HEK293 (cell line): ENCODE measurements at regions not wholly inside any gene's neighbourhood (a gene's known extent, or its start where the extent isn't known, plus 50 kb on each side); places are given as distances from the start of the nearest gene placed in this dataset.

ENCODE experiments used
- CTCF ChIA-PET: fragments of 350-600 bp; formaldehyde crosslinking; extraction: SDS; loops from one replicate; lab custom pipeline; 2021; ENCODE audit warnings: antibody characterized with exemption; lab: Yijun Ruan, JAX
- POLR2A ChIA-PET: fragments of 300-600 bp; formaldehyde crosslinking; extraction: SDS; loops from one replicate; lab custom pipeline; 2020; ENCODE audit warnings: antibody characterized with exemption, inconsistent platforms; lab: Yijun Ruan, JAX
- H3K27ac ChIP-seq: fragments of 200-500 bp; sonication (Bioruptor generic); 2 replicates; pipeline ENCODE4 v1.5.1; 2014; ENCODE audit warnings: low read depth, low read length, control low read depth, inconsistent platforms; ENCODE audit errors: extremely low read depth
- H3K36me3 ChIP-seq, 2 experiments: fragments of 200-500 bp in 1 of 2; sonication (Bioruptor generic) in 1 of 2; 1 replicate in 1 of 2; 2 replicates in 1 of 2; pipeline ENCODE4 v1.5.1; 2014 to 2017; ENCODE audit warnings: inconsistent platforms in 2 of 2, low read length in 2 of 2; ENCODE audit not compliant: control insufficient read depth in 2 of 2, insufficient read depth in 1 of 2
- H3K4me1 ChIP-seq: fragments of 200-500 bp; sonication (Bioruptor generic); 2 replicates; pipeline ENCODE4 v1.5.1; 2014; ENCODE audit warnings: mild to moderate bottlenecking, low read length, inconsistent platforms; ENCODE audit not compliant: control insufficient read depth, insufficient read depth
- H3K4me3 ChIP-seq: 2 replicates; pipeline ENCODE4 v1.5.1; 2011; ENCODE audit warnings: low read depth, mild to moderate bottlenecking, control low read depth, low read length, moderate library complexity
- H3K9me3 ChIP-seq: fragments of 200-500 bp; sonication (Bioruptor generic); 2 replicates; pipeline ENCODE4 v1.5.1; 2014; ENCODE audit warnings: low read depth, low read length, inconsistent platforms; ENCODE audit not compliant: control insufficient read depth, insufficient read depth
- GLI2 ChIP-seq: fragments of 450-650 bp; formaldehyde crosslinking; IDR thresholded peaks from 2 replicates; pipeline ENCODE4; 2017; ENCODE audit warnings: missing biosample characterization, missing genetic modification characterization, low read depth, borderline replicate concordance
- MYNN ChIP-seq: fragments of 450-650 bp; formaldehyde crosslinking; IDR thresholded peaks from 2 replicates; pipeline ENCODE4 v1.5.1; 2016; ENCODE audit warnings: missing biosample characterization, missing genetic modification characterization, borderline replicate concordance
- PRDM4 ChIP-seq: fragments of 450-650 bp; formaldehyde crosslinking; IDR thresholded peaks from 2 replicates; pipeline ENCODE4 v1.5.1; 2017; ENCODE audit warnings: missing biosample characterization, missing genetic modification characterization
- SP7 ChIP-seq: fragments of 450-650 bp; formaldehyde crosslinking; IDR thresholded peaks from 2 replicates; pipeline ENCODE4 v1.5.1; 2016; ENCODE audit warnings: missing biosample characterization, missing genetic modification characterization
- TRIM28 ChIP-seq: IDR thresholded peaks from 2 replicates; pipeline ENCODE4 v1.6.1; 2011; ENCODE audit warnings: low read length, control low read depth, borderline replicate concordance
- ZBTB21 ChIP-seq: fragments of 450-650 bp; formaldehyde crosslinking; IDR thresholded peaks from 2 replicates; pipeline ENCODE4 v1.5.1; 2017; ENCODE audit warnings: missing biosample characterization, missing genetic modification characterization
- ZEB2 ChIP-seq: fragments of 450-650 bp; formaldehyde crosslinking; IDR thresholded peaks from 2 replicates; pipeline ENCODE4 v1.5.1; 2016; ENCODE audit warnings: missing biosample characterization, missing genetic modification characterization
- ZFP3 ChIP-seq: fragments of 450-650 bp; formaldehyde crosslinking; IDR thresholded peaks from 2 replicates; pipeline ENCODE4 v1.5.1; 2016; ENCODE audit warnings: low read depth, missing biosample characterization, missing genetic modification characterization
- ZFP41 ChIP-seq: fragments of 450-650 bp; formaldehyde crosslinking; IDR thresholded peaks from 2 replicates; pipeline ENCODE4 v1.5.1; 2016; ENCODE audit warnings: missing biosample characterization, missing genetic modification characterization, borderline replicate concordance
- ZNF155 ChIP-seq: fragments of 450-650 bp; formaldehyde crosslinking; IDR thresholded peaks from 2 replicates; pipeline ENCODE4 v1.5.1; 2016; ENCODE audit warnings: missing biosample characterization, missing genetic modification characterization
- ZNF23 ChIP-seq: fragments of 450-650 bp; formaldehyde crosslinking; IDR thresholded peaks from 2 replicates; pipeline ENCODE4 v1.5.1; 2016; ENCODE audit warnings: missing biosample characterization, missing genetic modification characterization, borderline replicate concordance
- ZNF302 ChIP-seq: fragments of 450-650 bp; formaldehyde crosslinking; IDR thresholded peaks from 2 replicates; pipeline ENCODE4 v1.5.1; 2016; ENCODE audit warnings: missing biosample characterization, missing genetic modification characterization, low read depth
- ZNF311 ChIP-seq: fragments of 450-650 bp; formaldehyde crosslinking; IDR thresholded peaks from 2 replicates; pipeline ENCODE4 v1.5.1; 2017; ENCODE audit warnings: missing biosample characterization, missing genetic modification characterization, borderline replicate concordance
- ZNF391 ChIP-seq: fragments of 450-650 bp; formaldehyde crosslinking; IDR thresholded peaks from 2 replicates; pipeline ENCODE4 v1.5.1; 2016; ENCODE audit warnings: low read depth, missing biosample characterization, missing genetic modification characterization, borderline replicate concordance
- ZNF501 ChIP-seq: fragments of 450-650 bp; formaldehyde crosslinking; IDR thresholded peaks from 2 replicates; pipeline ENCODE4 v1.5.1; 2016; ENCODE audit warnings: missing biosample characterization, missing genetic modification characterization
- ZNF621 ChIP-seq: fragments of 450-650 bp; formaldehyde crosslinking; IDR thresholded peaks from 2 replicates; pipeline ENCODE4 v1.5.1; 2017; ENCODE audit warnings: missing biosample characterization, missing genetic modification characterization
- ZNF660 ChIP-seq: fragments of 450-650 bp; IDR thresholded peaks from 2 replicates; pipeline ENCODE4 v1.5.1; 2018; ENCODE audit warnings: missing biosample characterization, mild to moderate bottlenecking, missing genetic modification characterization
- ZNF677 ChIP-seq: fragments of 450-650 bp; IDR thresholded peaks from 2 replicates; pipeline ENCODE4 v1.5.0; 2018; ENCODE audit warnings: missing biosample characterization, mild to moderate bottlenecking, missing genetic modification characterization, moderate library complexity
- ZSCAN16 ChIP-seq: fragments of 450-650 bp; formaldehyde crosslinking; IDR thresholded peaks from 2 replicates; pipeline ENCODE4 v1.5.1; 2016; ENCODE audit warnings: missing biosample characterization, missing genetic modification characterization
- TF ChIP-seq, protein P1 (sequence below): fragments of 450-650 bp; formaldehyde crosslinking; IDR thresholded peaks from 2 replicates; pipeline ENCODE4 v1.5.1; 2017; ENCODE audit warnings: missing biosample characterization, mild to moderate bottlenecking, missing genetic modification characterization, moderate library complexity
- TF ChIP-seq, protein P2 (sequence below): fragments of 450-650 bp; formaldehyde crosslinking; IDR thresholded peaks from 2 replicates; pipeline ENCODE4 v1.5.1; 2016; ENCODE audit warnings: missing biosample characterization, missing genetic modification characterization
- TF ChIP-seq, protein P3 (sequence below): fragments of 450-650 bp; formaldehyde crosslinking; IDR thresholded peaks from 2 replicates; pipeline ENCODE4 v1.5.1; 2017; ENCODE audit warnings: missing biosample characterization, missing genetic modification characterization
- TF ChIP-seq, protein P4 (sequence below): fragments of 450-650 bp; formaldehyde crosslinking; IDR thresholded peaks from 2 replicates; pipeline ENCODE4 v1.5.0; 2017; ENCODE audit warnings: missing biosample characterization, missing genetic modification characterization, borderline replicate concordance

DNA sequence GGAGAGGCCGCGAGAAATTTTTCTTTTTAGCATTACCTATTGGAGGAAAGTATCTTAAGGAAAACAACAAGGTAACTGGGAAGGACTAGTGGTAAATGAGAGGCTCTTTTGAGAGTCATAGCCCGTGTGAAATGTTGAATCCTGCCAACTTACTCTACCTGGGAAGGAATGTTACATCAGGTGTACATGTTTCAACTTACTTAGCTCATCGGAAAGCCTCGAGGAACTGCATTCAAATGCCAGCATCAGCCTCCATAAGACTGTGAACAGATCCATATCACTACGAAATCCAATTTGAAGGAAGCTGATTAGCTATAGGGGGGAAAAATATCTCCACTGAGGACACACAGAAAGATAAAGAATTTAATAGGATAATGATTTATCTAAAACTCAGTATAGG lies 72.3 kb upstream of the PDZRN3 start (continued):
- TF ChIP-seq ZNF391, result no peak
- no peak for TF ChIP-seq ZNF23 (tag by site-specific recombination)
- TF ChIP-seq ZEB2 (tag by site-specific recombination), result no peak
- no peak for TF ChIP-seq ZNF311
- TF ChIP-seq, protein P1, sequence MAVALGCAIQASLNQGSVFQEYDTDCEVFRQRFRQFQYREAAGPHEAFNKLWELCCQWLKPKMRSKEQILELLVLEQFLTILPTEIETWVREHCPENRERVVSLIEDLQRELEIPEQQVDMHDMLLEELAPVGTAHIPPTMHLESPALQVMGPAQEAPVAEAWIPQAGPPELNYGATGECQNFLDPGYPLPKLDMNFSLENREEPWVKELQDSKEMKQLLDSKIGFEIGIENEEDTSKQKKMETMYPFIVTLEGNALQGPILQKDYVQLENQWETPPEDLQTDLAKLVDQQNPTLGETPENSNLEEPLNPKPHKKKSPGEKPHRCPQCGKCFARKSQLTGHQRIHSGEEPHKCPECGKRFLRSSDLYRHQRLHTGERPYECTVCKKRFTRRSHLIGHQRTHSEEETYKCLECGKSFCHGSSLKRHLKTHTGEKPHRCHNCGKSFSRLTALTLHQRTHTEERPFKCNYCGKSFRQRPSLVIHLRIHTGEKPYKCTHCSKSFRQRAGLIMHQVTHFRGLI (tag by site-specific recombination), result no peak
- no peak for TF ChIP-seq ZFP41 (tag by site-specific recombination)
- no peak for TF ChIP-seq ZNF660

DNA sequence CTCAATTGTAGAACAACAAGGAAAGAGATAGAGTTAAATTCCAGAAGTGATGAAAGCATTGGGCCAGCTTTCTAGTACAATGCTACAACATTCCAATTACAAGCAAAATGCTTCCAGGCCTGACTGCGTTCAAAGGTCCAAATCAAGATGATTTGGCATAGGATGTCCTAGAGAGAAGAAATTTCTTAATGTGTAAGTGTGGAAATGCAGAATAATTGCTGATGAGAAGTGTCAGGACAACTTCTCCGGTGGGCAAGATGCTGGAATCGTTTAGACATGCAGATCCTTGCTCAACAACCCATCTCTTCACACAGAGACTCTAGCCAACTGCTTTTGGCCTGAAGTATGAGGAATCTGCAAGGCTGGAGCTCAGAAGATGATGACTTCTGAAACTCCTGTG lies 71.1 kb upstream of the PDZRN3 start:
- Histone ChIP-seq H3K4me1 (no peaks in the 10 kb centered on the region), H3K9me3 (no peaks in the 10 kb centered on the region; the same call in 1 of the 2 replicates), H3K4me3 (no peak overlapping the region), H3K36me3 (no peaks in the 10 kb centered on the region), H3K27ac (no peak overlapping the region)
- POLR2A ChIA-PET, result no interaction called here
- no peak for TF ChIP-seq ZFP3 (tag by site-specific recombination)
- no peak for TF ChIP-seq ZSCAN16 (tag by site-specific recombination)
- TF ChIP-seq GLI2, result no peak
- no peak for TF ChIP-seq SP7 (tag by site-specific recombination)
- TF ChIP-seq, protein P2, sequence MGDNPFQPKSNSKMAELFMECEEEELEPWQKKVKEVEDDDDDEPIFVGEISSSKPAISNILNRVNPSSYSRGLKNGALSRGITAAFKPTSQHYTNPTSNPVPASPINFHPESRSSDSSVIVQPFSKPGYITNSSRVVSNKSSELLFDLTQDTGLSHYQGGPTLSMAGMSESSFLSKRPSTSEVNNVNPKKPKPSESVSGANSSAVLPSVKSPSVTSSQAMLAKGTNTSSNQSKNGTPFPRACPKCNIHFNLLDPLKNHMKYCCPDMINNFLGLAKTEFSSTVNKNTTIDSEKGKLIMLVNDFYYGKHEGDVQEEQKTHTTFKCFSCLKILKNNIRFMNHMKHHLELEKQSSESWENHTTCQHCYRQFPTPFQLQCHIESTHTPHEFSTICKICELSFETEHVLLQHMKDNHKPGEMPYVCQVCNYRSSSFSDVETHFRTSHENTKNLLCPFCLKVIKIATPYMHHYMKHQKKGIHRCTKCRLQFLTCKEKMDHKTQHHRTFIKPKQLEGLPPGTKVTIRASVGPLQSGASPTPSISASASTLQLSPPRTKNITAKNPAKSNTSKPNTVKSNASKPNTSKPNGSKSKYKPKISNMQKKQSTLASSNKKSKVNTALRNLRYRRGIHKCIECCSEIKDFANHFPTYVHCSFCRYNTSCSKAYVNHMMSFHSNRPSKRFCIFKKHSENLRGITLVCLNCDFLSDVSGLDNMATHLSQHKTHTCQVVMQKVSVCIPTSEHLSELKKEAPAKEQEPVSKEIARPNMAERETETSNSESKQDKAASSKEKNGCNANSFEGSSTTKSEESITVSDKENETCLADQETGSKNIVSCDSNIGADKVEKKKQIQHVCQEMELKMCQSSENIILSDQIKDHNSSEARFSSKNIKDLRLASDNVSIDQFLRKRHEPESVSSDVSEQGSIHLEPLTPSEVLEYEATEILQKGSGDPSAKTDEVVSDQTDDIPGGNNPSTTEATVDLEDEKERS, result no peak
- TF ChIP-seq, protein P3, sequence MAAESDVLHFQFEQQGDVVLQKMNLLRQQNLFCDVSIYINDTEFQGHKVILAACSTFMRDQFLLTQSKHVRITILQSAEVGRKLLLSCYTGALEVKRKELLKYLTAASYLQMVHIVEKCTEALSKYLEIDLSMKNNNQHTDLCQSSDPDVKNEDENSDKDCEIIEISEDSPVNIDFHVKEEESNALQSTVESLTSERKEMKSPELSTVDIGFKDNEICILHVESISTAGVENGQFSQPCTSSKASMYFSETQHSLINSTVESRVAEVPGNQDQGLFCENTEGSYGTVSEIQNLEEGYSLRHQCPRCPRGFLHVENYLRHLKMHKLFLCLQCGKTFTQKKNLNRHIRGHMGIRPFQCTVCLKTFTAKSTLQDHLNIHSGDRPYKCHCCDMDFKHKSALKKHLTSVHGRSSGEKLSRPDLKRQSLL (tag by site-specific recombination), result no peak
- no peak for TF ChIP-seq ZNF501
- no peak for TF ChIP-seq TRIM28
- CTCF ChIA-PET, result no interaction called here

DNA sequence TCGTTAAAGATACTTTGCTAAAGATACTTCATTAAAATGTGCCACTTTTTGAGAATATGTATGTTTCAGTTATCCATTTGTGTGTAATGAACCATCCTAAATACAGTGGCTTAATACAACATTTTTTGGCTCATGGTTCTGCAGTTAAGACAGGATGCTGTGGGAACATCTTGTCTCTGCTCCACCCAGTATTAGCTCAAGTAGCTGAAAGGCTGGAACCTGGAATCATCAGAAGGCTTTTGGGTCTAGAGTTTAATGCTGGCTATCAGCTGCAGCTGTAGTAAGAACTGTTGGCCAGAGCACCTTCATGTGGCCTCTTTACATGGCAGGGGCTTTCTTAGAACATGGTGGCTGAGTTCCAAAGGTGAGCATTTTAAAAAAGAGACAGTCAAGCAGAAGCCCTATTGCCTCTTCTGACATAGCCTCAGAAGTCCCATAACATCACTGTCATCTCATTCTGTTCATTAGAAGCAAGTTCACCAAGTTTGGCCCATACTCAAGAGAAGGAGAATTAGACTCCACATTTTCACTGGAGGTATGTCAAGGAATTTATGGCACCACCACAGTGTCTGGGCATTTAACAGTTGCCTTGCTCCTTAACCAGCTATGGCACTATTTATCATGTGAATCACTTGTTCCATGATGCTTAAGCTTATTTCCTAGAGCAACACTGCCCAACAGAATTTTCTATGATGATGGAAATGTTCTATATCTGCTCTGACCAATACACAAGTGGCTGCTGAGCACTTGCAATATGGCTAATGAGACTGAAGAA lies 70.4 kb upstream of the PDZRN3 start:
- Histone ChIP-seq H3K36me3 (no peaks in the 10 kb centered on the region), H3K27ac (no peak overlapping the region), H3K4me3 (no peak overlapping the region), H3K9me3 (no peaks in the 10 kb centered on the region; the same call in 1 of the 2 replicates), H3K4me1 (no peaks in the 10 kb centered on the region)
- ChIA-PET POLR2A (no interaction called here), CTCF (no interaction called here)
- TF ChIP-seq ZNF677 (tag by site-specific recombination) (no peak), ZNF155 (tag by site-specific recombination) (no peak), ZNF621 (tag by site-specific recombination) (no peak), ZBTB21 (no peak), PRDM4 (tag by site-specific recombination) (no peak), MYNN (no peak), ZNF302 (tag by site-specific recombination) (no peak)
- TF ChIP-seq, protein P4, sequence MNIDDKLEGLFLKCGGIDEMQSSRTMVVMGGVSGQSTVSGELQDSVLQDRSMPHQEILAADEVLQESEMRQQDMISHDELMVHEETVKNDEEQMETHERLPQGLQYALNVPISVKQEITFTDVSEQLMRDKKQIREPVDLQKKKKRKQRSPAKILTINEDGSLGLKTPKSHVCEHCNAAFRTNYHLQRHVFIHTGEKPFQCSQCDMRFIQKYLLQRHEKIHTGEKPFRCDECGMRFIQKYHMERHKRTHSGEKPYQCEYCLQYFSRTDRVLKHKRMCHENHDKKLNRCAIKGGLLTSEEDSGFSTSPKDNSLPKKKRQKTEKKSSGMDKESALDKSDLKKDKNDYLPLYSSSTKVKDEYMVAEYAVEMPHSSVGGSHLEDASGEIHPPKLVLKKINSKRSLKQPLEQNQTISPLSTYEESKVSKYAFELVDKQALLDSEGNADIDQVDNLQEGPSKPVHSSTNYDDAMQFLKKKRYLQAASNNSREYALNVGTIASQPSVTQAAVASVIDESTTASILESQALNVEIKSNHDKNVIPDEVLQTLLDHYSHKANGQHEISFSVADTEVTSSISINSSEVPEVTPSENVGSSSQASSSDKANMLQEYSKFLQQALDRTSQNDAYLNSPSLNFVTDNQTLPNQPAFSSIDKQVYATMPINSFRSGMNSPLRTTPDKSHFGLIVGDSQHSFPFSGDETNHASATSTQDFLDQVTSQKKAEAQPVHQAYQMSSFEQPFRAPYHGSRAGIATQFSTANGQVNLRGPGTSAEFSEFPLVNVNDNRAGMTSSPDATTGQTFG, result no peak
